HG03095 (cell line): ENCODE measurements at regions not wholly inside any gene's neighbourhood (a gene's known extent, or its start where the extent isn't known, plus 50 kb on each side); places are given as distances from the start of the nearest gene placed in this dataset.
A peak's percentile ranks its signal among the peaks of the same experiment; 100 is the strongest.
"Not testable (repeated sequence)": the region's sequence is repeated elsewhere in the genome, so short reads cannot be mapped to it uniquely, and the experiment has no call there.

ENCODE experiments used
- ATAC-seq: cut with Tn5 transposase; IDR thresholded peaks from one replicate; pipeline ENCODE4 v1.9.1; 2021; ENCODE audit warnings: moderate library complexity; ENCODE audit not compliant: unreplicated experiment

GRCh38 chr6:115467726-115468125, 593.0 kb downstream of the FRK start:
- ATAC-seq: no peak

DNA sequence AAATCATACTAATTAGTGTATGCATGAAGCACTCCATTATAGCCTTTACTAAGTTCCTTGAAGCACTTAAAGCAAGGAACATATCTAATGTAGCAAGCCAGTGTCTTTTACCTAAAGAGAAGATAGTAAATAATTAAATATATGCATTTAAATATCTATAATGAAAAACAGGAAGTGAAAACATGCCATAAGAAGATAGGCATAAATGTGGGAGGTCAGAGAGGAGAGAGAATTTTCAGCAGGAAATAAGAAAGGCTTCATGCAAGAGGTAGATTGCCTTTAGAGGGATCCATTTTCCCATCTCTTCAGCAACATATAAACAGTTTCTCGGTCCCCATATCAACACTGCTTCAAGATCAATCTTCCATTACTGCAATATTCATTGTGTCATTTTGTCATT, 599.8 kb downstream of the FRK start:
- ATAC-seq: no peak

- no peak for ATAC-seq
Measured at GRCh38 chr6:115456848-115457247, 603.8 kb downstream of the FRK start.

DNA sequence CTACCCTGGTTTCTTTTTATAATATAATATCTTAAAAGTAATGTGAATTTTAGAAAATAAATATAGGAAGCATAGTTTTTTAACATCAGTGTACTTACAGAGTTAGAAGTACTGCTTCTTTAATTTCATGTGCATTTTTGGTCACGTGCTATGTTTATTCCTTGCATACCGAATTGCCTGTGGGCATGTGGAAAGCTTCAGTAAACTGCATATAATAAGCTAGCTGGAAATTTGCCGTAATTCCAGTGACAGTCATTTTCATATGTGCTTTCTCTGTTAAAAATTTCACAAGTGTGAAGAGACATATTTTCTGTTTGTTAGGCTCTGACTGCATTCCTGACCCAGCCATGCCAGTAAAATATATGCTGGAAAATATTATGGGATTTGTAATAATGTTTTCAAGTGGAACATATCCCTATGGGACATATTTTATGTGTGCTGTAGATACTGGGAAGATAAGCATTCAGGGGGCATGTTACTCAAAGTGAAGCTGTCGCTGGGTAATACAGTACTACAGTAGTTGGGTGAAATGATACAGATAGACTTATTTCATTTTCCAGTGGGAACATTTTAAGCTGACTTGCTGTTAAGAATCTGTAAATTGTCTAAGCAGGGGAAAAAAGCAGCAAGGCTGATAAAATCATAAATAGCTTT, 616.7 kb downstream of the FRK start:
- ATAC-seq: no peak

DNA sequence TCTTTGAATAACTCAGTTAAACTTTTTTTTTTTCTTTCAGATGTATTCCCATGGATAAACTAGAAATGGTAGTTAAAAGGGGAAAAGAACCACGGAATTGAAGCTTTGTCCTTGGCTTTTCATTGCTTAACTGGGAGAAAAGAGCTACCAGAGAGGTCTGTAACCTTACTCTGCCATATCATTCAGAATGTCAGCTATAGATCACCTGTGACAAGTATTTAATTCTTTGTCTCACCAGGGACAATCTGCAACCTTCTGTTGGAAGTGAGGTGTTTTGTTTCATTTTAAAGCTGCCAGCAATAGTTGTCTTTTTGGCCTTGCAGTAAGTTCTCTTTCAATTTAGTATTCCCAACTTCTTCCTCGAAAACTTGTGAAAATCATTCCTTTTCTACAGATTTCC, 618.4 kb downstream of the FRK start:
- no peak for ATAC-seq

GRCh38 chr6:115441651-115442050, 619.0 kb downstream of the FRK start:
- ATAC-seq: no peak

GRCh38 chr6:115415378-115415777, 645.3 kb downstream of the FRK start:
- ATAC-seq: no peak

DNA sequence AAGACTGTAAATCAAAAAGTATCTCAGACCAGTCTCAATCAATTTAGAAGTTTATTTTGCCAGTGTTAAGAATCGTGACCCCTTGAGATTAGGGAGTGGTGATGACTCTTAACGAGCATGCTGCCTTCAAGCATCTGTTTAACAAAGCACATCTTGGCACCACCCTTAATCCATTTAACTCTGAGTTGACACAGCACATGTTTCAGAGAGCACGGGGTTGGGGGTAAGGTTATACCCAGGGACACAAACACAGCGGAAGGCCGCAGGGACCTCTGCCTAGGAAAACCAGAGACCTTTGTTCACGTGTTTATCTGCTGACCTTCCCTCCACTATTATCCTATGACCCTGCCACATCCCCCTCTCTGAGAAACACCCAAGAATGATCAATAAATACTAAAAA, 645.8 kb downstream of the FRK start:
- not testable (repeated sequence) for ATAC-seq

GRCh38 chr6:115411756-115412155, 648.9 kb downstream of the FRK start:
- no peak for ATAC-seq

- no peak for ATAC-seq
Measured at GRCh38 chr6:115404446-115404845, 656.2 kb downstream of the FRK start.

DNA sequence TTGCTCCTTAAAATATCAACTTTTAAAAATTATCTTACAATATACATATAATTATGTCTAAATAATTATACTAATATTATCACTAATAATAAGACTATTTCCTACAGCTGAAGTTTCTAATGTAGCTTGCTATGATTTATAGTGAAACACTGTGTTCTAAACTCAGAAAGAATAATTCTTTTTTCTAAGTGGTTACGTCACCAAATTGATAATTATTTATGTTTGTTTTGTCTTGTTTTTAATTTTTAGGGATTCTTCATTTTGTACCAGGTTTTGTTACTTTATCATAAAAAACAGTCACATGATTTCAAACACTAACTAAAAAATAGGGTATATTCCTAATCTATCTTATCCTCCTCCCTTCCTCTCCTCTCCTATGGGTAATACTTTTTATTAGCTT, 662.1 kb downstream of the FRK start:
- no peak for ATAC-seq

- no peak for ATAC-seq
Measured at GRCh38 chr6:115396112-115396906, 664.4 kb downstream of the FRK start.

DNA sequence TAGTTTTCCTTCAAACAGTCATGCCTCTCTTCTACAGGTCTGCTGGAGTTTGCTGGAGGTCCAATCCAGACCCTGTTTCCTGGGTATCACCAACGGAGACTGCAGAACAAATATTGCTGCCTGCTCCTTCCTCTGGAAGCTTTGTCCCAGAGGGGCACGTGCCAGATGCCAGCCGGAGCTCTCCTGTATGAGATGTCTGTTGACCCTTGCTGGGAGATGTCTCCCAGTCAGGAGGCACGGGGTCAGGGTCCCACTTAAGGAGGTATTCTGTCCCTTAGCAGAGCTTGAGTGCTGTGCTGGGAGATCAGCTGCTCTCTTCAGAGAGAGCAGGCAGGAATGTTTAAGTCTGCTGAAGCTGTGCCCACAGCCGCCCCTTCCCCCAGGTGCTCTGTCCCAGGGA, 666.9 kb downstream of the FRK start:
- no peak for ATAC-seq

GRCh38 chr6:115370202-115370601, 690.5 kb downstream of the FRK start:
- ATAC-seq: no peak

DNA sequence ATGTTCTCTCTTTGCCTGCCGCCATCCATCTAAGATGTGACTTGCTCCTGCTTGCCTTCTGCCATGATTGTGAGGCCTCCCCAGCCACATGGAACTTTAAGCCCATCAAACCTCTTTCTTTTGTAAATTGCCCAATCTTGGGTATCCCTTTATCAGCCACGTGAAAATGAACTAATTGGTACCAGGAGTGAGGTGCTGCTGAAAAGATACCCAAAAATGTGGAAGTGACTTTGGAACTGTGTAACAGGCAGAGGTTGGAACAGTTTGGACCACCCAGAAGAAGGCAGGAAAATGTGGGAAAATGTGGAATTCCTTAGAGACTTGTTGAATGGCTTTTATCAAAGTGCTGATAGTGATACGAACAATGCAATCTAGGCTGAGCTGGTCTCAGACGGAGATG, 694.9 kb downstream of the FRK start:
- ATAC-seq: no peak

- peak; percentile 94 for ATAC-seq
Measured at GRCh38 chr6:115363379-115363778, 697.3 kb downstream of the FRK start.

GRCh38 chr6:115362234-115362633, 698.5 kb downstream of the FRK start:
- ATAC-seq: no peak

DNA sequence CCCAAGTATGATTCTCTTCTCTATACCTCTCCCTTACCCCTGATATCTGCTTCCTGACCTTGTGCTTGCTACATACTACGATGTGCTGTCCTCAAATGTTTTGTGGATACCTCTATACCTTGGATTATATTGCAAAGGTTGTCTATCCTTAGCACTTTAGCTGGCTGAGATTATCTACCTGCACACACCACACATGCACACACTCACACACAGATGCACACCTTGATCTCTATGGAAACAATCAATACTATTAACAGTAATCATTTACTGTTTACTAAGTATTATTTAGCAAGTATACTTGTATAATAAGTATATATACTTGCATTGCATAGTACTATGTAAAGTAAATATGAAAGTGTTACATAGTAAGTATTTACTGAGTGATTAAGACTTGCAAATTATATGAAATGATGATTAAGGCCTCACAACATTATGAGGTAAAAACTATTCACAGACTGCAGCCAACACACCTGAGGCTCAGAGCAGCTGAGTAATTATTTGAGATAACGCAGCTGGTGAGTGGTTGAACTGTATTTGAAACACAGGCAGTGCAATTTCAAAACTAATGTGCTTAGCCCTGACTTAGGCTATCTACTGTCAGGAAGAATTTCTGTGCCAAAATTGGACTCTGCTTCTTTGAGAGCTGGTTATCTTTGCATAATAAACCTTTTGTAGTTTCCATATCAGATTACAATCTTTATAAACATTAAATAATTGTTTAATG, 699.9 kb downstream of the FRK start:
- ATAC-seq: no peak

DNA sequence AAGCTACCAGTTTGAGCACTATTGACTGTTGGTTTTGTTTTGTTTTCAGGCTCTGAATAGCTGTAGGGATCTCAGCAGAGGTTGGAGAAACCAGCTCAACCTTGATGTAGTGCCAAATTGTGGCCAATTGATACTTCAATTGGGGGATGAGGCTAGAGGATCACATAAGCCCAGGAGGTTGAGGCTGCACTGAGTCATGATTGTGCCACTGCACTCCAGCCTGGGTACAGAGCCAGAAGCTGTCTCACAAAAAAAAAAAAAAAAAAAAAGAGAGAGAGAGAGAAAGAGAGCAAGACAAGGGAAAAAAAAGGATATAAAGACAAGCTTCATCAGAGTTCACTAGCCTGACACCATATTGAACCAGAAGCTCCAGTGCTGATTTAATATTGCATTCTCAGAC, 702.1 kb downstream of the FRK start:
- no peak for ATAC-seq

DNA sequence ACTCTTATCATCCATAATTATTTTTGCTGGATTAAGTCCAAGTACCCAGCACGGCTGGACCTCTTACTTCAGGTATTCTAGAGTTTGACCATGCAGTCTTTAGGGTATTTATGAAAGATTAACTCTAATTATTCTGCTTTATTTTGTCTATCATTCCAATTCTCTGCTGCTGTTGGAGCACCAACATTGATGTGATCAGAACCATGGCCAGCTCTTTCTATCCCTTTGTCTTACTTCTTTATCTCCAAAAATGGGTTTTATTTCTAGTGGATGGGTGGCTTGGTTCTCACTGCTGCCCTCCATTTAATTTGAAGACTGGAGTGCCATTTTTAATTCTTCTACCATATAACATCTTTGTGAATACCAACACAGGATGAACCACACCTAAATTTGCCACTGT, 704.3 kb downstream of the FRK start:
- ATAC-seq: no peak

DNA sequence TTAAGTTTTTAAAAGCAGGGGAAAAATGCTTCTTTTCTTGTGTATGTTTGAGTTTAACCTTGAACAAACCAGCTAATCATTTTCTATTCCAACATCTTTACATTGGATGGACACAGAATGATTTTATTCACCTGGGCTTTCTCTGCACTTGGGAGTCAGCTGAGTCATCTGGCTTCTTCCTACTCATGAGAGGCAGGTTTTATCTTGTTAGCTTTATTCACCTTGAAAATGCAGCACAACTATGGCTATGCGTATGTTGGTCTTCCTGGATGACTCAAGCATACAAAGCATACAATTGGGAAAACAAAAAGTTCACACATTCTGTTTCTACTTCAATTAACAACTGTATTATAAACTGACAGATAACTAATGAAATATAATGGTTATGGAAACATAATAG, 737.7 kb downstream of the FRK start:
- no peak for ATAC-seq

GRCh38 chr6:115319823-115320222, 740.9 kb downstream of the FRK start:
- no peak for ATAC-seq
